Glutamatergic neuron (in vitro differentiated cells): ENCODE measurements at regions not wholly inside any gene's neighbourhood (a gene's known extent, or its start where the extent isn't known, plus 50 kb on each side); places are given as distances from the start of the nearest gene placed in this dataset.
A peak's percentile ranks its signal among the peaks of the same experiment; 100 is the strongest.

ENCODE experiments used
- DNase-seq: peaks from one replicate; pipeline ENCODE4 v3.0.0; 2022
- H3K27ac Mint-ChIP-seq: one replicate; pipeline ENCODE4 v1.8.0; 2020; ENCODE audit warnings: mild to moderate bottlenecking, mixed read lengths, inconsistent platforms; ENCODE audit not compliant: unreplicated experiment
- H3K27me3 Mint-ChIP-seq: one replicate; pipeline ENCODE4 v1.8.0; 2020; ENCODE audit warnings: mild to moderate bottlenecking, moderate library complexity, mixed read lengths, inconsistent platforms; ENCODE audit not compliant: unreplicated experiment
- H3K36me3 Mint-ChIP-seq: one replicate; pipeline ENCODE4 v1.8.0; 2020; ENCODE audit warnings: mild to moderate bottlenecking, mixed read lengths, inconsistent platforms; ENCODE audit not compliant: unreplicated experiment
- H3K4me1 Mint-ChIP-seq: one replicate; pipeline ENCODE4 v1.8.0; 2020; ENCODE audit warnings: mild to moderate bottlenecking, low read depth, mixed read lengths, inconsistent platforms; ENCODE audit not compliant: unreplicated experiment
- H3K4me3 Mint-ChIP-seq: one replicate; pipeline ENCODE4 v1.8.0; 2020; ENCODE audit warnings: mild to moderate bottlenecking, mixed read lengths, inconsistent platforms; ENCODE audit not compliant: unreplicated experiment
- H3K9me3 Mint-ChIP-seq: one replicate; pipeline ENCODE4 v1.8.0; 2020; ENCODE audit warnings: mild to moderate bottlenecking, moderate library complexity, mixed read lengths, inconsistent platforms; ENCODE audit not compliant: unreplicated experiment
- CTCF ChIP-seq: fragments of 200-600 bp; sonication (generic); IDR thresholded peaks from one replicate; pipeline ENCODE4 v1.5.0; 2021; ENCODE audit not compliant: partially characterized antibody, unreplicated experiment

- H3K27me3 Mint-ChIP-seq, result no peaks in the 10 kb centered on the region
- no peaks in the 10 kb centered on the region for H3K4me1 Mint-ChIP-seq
- no peaks in the 10 kb centered on the region for H3K9me3 Mint-ChIP-seq
- no peaks in the 10 kb centered on the region for H3K36me3 Mint-ChIP-seq
- no peak for TF ChIP-seq CTCF
- H3K4me3 Mint-ChIP-seq, result peak overlapping the region; percentile 87
- peak overlapping the region; percentile 2 for H3K27ac Mint-ChIP-seq
- no peak for DNase-seq
Measured at GRCh38 chrX:125202591-125203248, 117.0 kb upstream of the TEX13C start.

- peak; percentile 34 for DNase-seq
- no peaks in the 10 kb centered on the region for H3K36me3 Mint-ChIP-seq
- H3K4me3 Mint-ChIP-seq, result peak overlapping the region; percentile 87
- no peak for TF ChIP-seq CTCF
- no peaks in the 10 kb centered on the region for H3K9me3 Mint-ChIP-seq
- no peaks in the 10 kb centered on the region for H3K27me3 Mint-ChIP-seq
- H3K4me1 Mint-ChIP-seq, result no peaks in the 10 kb centered on the region
- no peak overlapping the region for H3K27ac Mint-ChIP-seq
Measured at GRCh38 chrX:125203365-125203736, 116.3 kb upstream of the TEX13C start.

- no peaks in the 10 kb centered on the region for H3K36me3 Mint-ChIP-seq
- peak overlapping the region; percentile 93 for H3K4me3 Mint-ChIP-seq
- peak; percentile 53 for DNase-seq
- TF ChIP-seq CTCF, result no peak
- H3K27me3 Mint-ChIP-seq, result no peaks in the 10 kb centered on the region
- no peaks in the 10 kb centered on the region for H3K4me1 Mint-ChIP-seq
- peak overlapping the region; percentile 60 for H3K27ac Mint-ChIP-seq
- H3K9me3 Mint-ChIP-seq, result no peaks in the 10 kb centered on the region
Measured at GRCh38 chrX:125203737-125204578, 115.7 kb upstream of the TEX13C start.

- Mint-ChIP-seq H3K4me3 (peak overlapping the region; percentile 93), H3K27ac (no peak overlapping the region), H3K36me3 (no peaks in the 10 kb centered on the region), H3K9me3 (no peaks in the 10 kb centered on the region), H3K4me1 (no peaks in the 10 kb centered on the region), H3K27me3 (no peaks in the 10 kb centered on the region)
- no peak for TF ChIP-seq CTCF
- DNase-seq, result no peak
Measured at GRCh38 chrX:125204681-125205132, 115.0 kb upstream of the TEX13C start.
